ENCODE measurements at regions not wholly inside any gene's neighbourhood (a gene's known extent, or its start where the extent isn't known, plus 50 kb on each side); places are given as distances from the start of the nearest gene placed in this dataset.

DNA sequence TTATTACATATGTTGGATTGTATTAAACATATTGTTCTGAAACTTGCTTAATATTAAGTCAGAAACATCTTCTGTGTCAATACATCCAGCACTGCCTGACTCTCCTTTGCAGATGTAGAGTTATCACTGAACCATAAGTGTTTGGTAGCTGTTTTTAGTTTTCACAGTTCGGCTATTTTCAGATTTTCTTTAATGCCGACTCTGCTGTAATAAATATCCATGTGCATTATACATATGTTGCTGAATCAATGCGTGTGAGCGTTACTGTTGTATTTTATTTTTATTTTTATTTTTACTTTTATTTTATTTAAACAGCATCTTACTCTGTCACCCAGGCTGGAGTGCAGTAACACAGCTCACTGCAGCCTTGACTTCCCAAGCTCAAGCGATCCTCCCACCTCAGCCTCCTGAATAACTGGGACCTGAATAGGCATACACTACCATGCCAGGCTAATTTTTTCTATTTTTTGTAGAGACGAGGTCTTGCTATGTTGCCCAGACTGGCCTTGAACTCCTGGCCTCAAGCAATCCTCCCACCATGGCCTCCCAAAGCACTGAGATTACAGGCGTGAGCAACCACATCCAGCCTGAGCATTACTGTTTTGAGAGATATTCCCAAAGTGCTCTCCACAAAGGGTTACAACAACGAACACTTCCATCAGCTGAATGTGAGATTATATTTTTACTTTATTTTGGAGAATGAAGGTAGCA, 50.7 kb upstream of the NOCT start:
- no peak for DNase-seq (ENCODE audit: low spot score)

DNA sequence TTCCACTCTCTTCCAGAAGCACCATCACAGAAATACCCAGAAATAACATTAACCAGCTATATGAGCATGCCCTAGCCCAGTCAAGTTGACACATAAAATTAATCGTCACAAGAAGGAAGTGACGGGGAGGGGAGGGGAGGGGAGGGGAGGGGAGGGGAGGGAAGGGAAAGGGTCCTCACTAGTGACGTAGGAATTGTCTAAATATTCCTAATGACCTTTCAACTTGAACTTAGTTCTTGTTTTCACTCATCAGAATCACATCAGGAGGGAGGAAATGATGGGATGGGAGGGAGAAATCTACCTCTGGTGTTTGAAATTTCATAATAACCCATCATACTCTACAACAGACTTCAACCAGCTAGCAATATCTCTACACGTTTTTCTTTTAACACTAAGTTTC, 52.2 kb upstream of the NOCT start:
- DNase-seq (ENCODE audit: low spot score) = no peak

DNA sequence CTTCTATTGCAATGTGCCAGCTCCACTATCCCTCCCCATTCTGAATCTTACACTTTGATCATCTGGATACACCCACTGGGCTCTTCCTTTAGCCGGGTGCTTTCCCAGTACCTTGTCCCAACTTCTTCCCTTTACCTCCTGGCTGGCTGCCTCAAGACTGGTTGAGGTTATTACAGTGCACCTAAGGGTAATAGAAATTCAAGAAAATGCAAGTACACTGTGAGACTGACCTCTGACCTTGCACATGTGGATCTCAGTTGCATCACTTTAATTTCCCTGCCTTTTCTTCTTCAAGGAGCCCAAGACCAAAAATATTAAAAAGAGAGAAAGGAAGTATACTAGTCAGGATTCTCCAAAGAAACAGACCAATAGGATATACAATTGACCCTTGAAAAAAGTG, 53.9 kb upstream of the NOCT start:
- DNase-seq (ENCODE audit: low spot score) = no peak

DNA sequence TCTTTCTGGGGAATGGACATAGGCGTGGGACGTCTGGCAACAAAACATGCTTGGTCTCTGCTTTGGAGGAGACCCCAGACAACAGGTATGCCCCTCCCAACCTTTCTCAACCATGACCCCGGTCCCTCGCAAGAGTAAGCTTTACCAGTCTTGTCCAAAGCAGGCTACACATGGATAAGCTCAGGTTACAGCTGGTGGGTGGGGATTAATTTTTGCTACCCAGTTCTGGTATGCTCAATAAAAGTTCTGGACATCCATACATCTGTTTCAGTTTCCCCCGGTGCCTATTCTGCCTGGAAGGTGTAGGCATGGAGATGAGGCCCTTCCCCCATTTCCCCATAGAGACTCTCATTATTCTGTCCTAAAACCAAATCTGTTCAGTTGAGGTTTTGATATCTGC, 54.5 kb upstream of the NOCT start:
- DNase-seq (ENCODE audit: low spot score) = no peak

DNA sequence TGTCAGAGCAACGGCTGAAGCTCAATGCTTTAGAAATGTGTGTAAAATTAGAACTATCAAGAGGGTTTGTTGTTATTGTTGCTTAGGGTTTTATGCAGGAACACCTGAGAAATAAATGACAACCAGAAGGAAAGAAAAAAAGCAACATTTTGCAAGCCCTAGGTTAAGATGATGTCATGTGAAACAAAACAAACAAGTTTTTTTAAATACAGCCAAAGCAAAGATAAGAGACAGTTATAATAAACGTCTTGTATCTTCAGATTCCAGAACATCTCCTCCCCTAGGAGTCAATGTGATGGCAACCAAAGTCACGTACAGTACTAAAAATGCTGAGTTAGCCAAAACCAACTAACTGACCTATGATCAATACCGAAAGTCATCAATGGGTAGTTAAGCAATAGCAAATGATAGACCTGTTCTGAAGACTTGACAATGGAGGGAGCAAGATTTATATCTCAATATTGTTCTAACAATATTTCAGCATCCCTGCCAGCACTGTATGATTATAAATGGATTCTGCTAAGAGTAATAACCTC, 55.3 kb upstream of the NOCT start:
- no peak for DNase-seq (ENCODE audit: low spot score)

DNA sequence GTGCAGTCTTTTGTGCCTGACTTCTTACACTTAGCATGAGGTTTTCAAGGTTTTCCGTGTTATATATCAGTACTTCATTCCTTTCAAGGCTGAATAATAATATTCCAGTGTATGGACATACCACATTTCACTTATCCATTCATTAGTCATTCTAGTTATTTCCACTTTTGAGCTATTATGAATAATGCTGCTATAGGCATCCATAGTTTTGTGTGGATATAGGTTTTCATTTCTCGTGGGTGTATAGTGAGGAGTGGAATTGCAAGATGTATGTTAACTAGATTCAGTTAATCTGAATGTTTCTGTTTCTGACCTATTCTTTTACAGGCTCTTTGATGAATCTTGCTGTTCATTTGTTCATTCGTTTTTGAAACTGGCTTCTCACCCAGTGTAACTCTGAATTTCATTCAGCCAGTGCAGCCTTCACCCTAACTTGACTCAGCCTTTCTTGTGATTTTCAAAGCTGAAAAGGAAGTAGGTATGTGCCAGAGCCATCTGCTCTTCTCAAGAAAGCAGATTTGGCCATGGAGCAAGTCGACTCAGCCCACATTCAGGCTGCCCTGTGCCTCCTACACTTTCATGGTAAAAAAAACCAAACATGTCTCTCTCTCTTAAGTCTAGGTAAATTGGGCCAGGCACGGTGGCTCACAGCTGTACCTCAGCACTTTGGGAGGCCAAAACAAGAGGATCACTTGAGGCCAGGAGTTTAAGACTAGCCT, 56.3 kb upstream of the NOCT start:
- DNase-seq (ENCODE audit: low spot score) = no peak

DNA sequence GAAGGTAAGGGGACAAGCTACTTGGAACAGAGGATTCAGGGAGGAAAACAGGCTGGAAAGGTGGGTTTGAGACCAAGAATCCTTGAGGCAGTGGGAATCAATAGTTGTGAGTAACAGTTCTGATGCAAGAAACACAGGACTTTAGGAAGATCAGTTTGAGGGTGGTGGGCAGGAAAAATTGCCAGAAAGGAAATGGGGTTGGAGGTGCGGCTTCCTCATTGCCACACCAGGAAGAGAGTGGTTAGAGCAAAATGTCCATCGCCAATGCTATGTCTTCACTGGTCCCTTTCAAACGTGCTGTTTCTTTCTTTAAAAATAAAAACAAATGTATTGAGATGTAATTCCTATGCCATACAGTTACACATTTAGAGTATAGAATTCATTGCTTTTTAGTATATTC, 57.1 kb upstream of the NOCT start:
- DNase-seq (ENCODE audit: low spot score) = no peak

DNA sequence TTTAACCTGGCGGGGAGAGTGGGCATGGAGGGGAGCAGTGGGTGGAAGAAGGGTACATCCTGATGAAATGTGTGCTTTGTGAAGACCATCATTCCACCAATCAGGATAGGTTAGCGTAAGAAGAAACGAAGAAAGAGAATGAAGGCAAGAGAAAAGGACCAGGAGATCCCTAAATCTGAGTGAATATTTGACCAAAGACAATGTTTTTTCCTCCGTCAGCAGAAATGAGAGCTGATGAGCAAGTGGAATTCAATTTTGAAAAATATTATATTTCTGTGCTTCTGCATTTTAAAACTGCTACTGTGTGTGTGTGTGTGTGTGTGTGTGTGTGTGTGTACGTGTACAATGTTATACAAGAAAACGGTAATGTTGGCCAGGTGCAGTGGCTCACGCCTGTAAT, 58.3 kb upstream of the NOCT start:
- DNase-seq (ENCODE audit: low spot score) = no peak

DNA sequence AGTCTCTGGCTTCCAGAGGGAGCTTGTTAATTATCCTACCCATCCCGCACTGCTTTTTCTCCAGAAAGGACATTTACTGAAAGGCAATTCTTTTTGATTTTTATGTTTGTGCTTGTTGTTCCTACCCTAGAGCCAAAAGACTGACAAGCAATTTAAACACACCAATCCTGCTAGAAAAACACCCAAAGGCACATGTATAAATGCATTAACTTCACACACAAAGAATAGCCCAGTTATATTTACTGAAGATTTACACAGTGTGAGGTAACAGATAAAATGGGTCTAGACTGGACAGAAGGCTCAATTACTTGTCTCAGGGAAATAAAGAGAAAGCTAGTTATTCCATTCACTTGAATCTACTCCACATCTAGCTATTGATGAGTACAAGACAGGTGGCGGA, 61.2 kb upstream of the NOCT start:
- DNase-seq (ENCODE audit: low spot score) = no peak

DNA sequence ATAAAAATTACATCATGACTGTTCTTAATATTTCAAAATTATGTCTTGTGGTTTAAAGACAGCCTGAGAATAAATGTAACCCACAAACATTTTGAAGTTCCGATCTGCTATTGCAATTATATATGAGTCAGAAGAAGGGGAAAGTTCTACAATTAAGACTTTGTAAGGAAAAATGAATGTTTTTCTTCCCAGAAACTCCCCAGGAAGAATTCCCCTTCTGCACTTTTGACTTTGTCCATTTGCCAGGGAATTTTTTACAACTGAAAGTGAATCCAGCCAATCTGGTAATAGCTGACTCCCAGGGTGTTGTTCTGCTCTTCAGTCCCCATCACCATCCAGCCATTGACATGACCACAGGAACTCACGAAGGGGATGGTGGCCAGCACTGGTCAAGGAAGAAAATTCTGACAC, 61.6 kb upstream of the NOCT start:
- DNase-seq (ENCODE audit: low spot score) = no peak

DNA sequence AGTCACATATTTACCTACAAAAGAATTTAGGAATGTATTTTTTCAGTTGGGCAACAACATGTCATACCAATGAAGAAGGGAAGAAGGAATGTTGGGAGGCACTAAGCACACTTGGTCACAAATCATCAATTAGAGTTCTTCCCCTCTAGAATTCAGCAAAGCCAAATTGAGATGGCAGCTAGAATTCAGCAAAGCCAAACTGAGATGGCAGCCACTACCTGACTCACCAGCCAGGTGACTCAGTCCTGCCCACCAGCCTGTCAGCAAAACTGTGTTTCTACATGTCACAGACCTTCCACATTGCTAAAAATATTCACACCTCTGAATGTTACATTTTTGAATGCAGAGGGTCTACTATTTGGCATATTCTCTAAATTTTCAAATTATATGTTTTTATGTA, 63.2 kb upstream of the NOCT start:
- no peak for DNase-seq (ENCODE audit: low spot score)

DNA sequence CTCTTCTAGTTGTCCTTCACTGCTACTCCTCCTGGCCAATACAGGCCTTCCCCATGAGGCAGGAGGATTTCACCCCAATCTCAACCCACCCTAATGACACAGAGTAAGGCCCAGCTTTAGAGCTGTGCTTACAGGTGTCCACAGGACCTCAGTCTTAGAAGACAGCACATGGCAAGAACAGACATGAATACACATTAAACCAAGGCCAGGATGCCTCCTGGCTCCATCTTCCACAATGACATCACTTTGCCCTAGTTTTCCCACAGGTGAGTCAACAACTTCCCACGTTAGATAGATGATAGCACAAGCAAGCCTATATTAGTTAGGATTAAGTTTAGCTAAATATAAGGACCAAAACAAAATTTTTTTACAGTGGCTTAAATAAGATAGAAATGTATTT, 63.8 kb upstream of the NOCT start:
- no peak for DNase-seq (ENCODE audit: low spot score)

DNA sequence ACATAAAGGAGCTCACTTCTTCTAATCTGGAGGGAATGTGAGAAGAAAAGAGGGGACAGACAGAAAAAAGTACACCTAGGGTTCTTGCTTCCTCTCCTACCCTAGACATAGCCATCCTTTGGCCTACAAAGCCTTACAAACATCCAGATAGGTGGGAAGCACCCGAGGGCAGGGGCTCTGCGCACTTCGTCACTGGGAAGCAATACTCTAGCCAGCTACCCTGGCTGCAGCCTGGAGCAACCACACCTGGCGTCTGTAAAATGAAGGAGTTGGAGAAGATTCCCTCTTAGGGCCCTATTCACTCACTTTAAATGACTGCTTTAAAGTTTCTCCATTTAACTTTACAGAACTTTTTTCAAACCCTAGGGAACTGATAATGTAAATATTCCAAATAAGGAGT, 65.7 kb upstream of the NOCT start:
- DNase-seq (ENCODE audit: low spot score) = no peak

DNA sequence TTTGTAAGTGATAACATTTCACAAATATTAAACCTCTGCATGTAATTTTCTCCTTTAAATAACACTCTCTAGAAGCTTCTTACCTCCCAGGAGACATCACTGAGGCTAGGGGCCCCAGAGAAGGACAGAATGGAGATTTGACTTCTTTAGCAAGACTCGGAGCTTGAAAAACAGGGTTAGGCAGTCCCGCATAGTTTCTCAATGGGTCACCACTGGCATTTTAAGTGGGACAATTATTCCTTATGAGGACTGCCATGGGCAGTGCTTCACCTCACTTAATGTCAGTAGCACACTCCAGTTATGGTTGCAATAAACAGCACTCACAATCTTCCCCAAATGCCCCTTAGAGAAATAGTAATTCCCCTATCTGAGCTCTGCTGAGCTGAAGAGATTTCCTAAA, 66.7 kb upstream of the NOCT start:
- DNase-seq (ENCODE audit: low spot score) = no peak

DNA sequence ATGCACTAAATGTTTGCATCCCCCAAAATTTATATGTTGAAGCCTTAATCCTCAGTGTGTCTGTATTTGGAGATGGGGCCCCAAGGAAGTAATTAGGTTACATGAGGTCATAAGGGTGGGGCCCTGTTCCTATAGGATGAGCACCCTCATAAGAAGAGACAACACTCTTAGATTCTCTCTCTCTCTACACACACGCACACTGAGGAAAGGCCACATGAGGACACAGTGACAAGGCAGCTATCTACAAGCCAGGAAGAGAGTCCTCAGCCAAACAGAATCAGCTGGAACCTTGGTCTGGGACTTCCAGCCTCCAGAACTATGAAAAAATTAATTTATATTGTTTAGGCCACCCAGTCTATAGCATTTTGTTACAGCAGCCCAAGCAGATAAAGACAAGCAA, 69.3 kb upstream of the NOCT start:
- DNase-seq (ENCODE audit: low spot score) = no peak

DNA sequence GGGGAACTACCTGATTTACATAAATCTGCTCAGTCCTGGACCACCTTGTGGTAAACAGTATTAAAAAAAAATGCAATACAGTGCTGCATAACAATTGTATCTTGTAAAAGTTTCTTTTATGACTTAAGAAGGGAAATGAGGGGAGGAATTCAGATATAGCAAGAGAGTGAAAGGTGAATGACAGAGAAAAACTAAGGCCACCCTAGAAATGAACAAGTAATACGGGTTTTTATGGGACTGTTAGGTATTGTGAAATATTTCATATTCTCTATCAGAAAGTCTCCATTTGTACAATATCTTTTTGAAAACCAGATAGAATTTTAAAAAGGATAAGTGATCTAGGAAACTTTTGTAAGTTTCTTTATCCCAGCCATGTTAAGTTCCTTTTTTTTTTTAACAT, 69.7 kb upstream of the NOCT start:
- no peak for DNase-seq (ENCODE audit: low spot score)

DNA sequence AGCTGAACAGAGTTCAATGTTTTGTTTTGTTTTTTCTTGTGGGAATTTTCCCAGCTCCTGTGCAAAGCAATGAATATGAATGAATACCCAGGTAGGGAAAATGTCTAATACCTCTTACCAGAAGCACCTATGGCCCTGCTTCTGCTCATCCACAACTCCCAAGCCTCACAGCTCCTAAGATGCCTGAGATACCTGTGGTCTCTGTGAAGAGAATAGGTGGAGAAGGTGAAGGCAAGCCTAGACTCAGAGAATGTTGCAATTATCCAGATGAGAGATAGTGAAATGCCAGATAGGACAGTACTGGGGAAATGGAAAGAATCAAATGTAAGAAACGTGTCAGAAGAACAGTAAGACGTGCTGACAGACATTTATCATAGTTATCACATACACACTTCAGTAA, 70.2 kb upstream of the NOCT start:
- DNase-seq (ENCODE audit: low spot score) = no peak

DNA sequence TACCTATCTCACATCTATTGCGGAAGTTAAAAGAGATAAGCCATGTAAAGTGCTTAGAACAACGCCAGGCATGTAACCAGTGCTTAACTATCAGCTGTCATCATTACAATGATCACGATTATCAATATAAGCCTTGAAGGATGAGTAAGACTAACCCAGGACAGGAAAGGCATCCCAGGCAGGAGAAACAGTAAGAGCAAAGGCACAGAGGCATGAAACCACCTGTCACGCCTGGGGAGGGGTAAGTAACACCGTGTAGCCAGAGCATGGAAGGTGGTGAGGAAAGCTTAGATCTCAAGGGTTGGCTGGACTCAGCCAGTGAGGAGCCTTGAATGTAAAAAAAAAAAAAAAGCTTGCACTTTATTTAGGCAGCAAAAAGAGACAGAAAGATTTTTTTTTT, 71.7 kb upstream of the NOCT start:
- DNase-seq (ENCODE audit: low spot score) = no peak

DNA sequence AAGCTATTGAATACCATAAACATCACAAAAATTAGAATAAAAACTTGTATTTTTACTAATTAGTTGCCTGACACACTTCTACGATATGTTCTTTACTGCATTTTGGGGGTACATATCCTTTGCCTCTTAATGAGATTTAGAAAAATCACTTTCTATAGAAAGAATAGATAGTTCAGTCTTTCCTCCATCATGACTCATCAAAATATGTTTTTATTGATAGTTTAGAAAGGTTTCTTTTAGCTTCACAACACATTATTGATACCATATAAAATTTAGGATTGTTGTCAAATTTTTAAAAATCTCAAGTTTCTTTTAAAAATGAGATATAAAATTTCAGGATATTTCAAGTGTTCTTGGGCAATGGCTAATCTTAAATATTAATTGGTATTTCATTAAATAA, 74.5 kb upstream of the NOCT start:
- no peak for DNase-seq (ENCODE audit: low spot score)

DNA sequence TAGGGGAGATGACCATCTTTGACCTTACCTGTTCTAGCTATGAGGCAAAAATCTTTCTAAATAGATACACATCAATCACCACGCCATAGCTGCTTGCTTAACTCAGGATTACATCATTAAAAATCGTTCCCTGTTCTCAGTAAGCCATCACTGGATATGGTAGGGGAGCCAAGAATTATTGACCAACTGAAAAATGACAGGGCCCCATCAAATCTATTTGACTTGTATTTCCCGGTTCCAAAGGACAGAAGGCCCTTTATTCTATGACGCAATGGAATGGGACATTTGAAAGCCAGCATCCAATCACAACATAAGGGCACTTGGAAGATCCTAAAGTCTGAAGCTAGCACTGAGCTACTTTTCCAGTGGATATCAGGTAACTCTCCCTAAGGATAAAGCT, 75.6 kb upstream of the NOCT start:
- no peak for DNase-seq (ENCODE audit: low spot score)

DNA sequence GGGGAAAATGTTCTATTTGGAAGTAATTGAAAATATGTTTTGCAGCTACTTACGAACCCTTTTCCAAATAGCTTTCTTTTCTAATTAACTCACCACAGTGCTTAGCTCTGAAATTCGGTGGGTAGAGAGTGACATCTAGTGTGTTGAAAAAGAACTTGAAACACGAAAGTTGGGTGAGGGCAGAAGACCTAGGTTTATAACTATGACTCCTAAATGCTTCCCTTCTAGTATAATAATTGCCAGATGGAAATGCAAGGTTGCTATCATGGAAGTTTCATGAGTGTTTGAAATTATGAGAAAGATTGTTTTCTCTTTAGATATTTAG, 77.3 kb upstream of the NOCT start:
- DNase-seq (ENCODE audit: low spot score) = no peak

DNA sequence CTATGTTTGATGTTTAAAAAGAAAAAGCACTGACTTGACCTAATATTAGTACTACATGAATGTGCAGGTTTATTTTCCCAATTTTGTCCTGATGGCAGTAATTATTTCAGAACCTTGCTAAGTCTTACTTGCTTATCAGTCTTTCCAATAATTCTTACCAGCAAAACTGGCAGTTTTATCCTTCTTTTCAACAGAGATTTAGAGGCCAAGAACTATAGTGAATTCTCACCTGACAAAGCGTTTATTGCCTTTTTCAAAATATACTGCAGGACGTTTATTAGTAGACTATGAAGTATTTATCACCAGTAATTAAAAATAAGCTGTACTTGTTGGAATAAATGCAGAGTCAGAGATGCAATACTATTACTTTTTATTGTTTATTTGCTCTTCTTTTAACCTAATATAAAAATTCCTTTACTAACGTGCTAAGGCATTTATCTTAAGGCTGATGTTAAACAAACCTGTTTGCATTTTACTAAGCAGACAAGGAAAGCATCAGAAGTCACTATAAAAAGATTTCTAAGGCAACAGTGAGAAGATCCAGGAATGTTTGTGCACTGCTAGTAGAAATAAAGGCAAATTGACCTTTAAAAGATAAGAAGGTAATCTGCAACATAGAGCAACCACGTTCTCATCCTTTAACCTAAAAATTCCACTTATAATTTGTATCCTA, 80.3 kb upstream of the NOCT start:
- DNase-seq (ENCODE audit: low spot score) = no peak

DNA sequence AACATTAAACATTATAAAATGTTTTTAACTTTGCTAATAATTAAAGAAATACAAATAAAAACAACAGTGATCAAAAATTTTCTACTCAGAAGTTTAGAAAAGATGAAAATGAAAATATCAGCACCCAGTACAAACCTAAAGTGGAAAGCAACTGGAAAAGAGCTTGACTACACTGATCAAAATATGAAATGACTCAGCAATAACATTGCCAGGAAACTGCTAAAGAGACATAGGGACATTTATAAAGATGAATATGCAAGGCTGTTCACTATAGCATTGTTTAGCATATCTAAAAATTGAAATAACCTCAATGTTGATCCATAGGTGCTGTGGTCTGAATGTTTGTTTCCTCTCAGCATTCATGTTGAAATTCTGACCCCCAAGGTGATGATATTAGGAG, 88.5 kb upstream of the NOCT start:
- no peak for DNase-seq (ENCODE audit: low spot score)

DNA sequence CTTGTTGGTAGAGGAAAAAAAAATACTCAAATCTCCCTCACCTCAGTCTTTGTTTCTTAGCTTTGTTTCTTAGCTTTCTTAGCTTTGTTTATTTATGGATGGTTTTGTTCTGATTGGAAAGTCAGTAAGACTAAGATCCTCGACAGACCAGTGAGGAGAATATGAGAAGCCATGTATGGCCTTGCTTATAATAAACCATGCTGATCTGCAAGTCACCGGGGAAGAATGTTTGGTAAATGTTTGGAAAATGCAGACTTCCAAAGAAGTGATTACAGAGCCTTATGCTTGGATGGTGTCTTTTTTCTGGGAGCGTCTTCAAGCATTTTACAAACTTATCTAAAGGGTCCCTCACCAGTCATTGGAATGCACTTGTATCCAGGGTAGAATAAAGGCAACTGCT, 90.1 kb upstream of the NOCT start:
- DNase-seq (ENCODE audit: low spot score) = no peak
